Skeletal muscle tissue (tissue), 3 donors: ENCODE measurements at regions not wholly inside any gene's neighbourhood (a gene's known extent, or its start where the extent isn't known, plus 50 kb on each side); places are given as distances from the start of the nearest gene placed in this dataset.

ENCODE experiments used
- H3K27ac ChIP-seq: one replicate; pipeline ENCODE4 v1.7.0; 2013; ENCODE audit warnings: mild to moderate bottlenecking, low read depth, low read length, inconsistent platforms
- H3K27me3 ChIP-seq, 3 donors: one replicate each; pipeline ENCODE4 v1.7.0; 2013; ENCODE audit warnings: low read length in 3 of 3; ENCODE audit not compliant: control insufficient read depth in 3 of 3, insufficient read depth in 3 of 3
- H3K36me3 ChIP-seq, 3 donors: one replicate each; pipeline ENCODE4 v1.7.0; 2013; ENCODE audit warnings: low read length in 3 of 3; ENCODE audit not compliant: control insufficient read depth in 3 of 3, insufficient read depth in 3 of 3
- H3K4me1 ChIP-seq, 3 donors: one replicate each; pipeline ENCODE4 v1.7.0; 2013; ENCODE audit warnings: low read length in 3 of 3, mild to moderate bottlenecking in 3 of 3; ENCODE audit not compliant: control insufficient read depth in 3 of 3, insufficient read depth in 3 of 3
- H3K4me3 ChIP-seq, 3 donors: one replicate each; pipeline ENCODE4 v1.7.0; 2013; ENCODE audit warnings: low read length in 3 of 3
- H3K9ac ChIP-seq, 3 donors: one replicate each; pipeline ENCODE4 v1.7.0; 2013; ENCODE audit warnings: low read length in 3 of 3, mild to moderate bottlenecking in 3 of 3, moderate library complexity in 2 of 3, low read depth in 1 of 3
- H3K9me3 ChIP-seq, 3 donors: one replicate each; pipeline ENCODE4 v1.7.0; 2013; ENCODE audit warnings: low read length in 3 of 3; ENCODE audit not compliant: control insufficient read depth in 3 of 3
- donor health status: Osteomylitis.

GRCh38 chr16:86398622-86399021 is 111.7 kb upstream of the FOXF1 start:
- Histone ChIP-seq H3K27ac (no peak overlapping the region), H3K27me3 (peaks cover 2 to 17% (median 16%) of the 10 kb centered on the region in 3 donors)

DNA sequence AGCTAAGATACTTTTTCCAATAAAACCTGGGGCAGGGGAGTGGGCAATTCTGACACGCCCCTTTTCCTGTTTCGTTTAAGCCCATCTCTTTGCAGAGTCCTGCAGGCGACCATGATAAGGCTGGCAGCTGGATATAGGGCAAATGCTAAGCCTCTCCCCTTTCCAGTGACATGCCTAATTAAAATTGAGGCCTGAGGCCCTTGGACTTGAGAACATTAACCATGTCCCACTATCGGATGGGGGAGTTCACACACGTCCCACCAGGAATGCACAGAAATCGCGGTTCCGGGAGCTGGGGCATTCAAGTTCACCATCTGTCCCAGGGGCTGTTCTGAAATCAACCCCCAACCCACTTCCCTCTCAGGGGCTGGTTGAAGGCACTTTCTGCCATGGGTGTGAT is 109.2 kb upstream of the FOXF1 start:
- H3K27me3 ChIP-seq, result peaks cover 13 to 39% (median 27%) of the 10 kb centered on the region in 3 donors
- H3K4me3 ChIP-seq, result no peak overlapping the region
- no peaks in the 10 kb centered on the region for H3K9me3 ChIP-seq
- no peaks in the 10 kb centered on the region for H3K4me1 ChIP-seq
- H3K36me3 ChIP-seq, result no peaks in the 10 kb centered on the region
- no peak overlapping the region for H3K9ac ChIP-seq
- no peak overlapping the region for H3K27ac ChIP-seq

More at GRCh38 chr16:86398622-86399021, 111.7 kb upstream of the FOXF1 start:
- H3K4me3 ChIP-seq, result no peak overlapping the region
- no peaks in the 10 kb centered on the region for H3K9me3 ChIP-seq
- no peaks in the 10 kb centered on the region for H3K36me3 ChIP-seq
- H3K9ac ChIP-seq, result no peak overlapping the region
- H3K4me1 ChIP-seq, result no peaks in the 10 kb centered on the region

GRCh38 chr16:86403085-86403484 is 107.2 kb upstream of the FOXF1 start:
- peaks cover 17 to 43% (median 37%) of the 10 kb centered on the region in 3 donors for H3K27me3 ChIP-seq
- no peaks in the 10 kb centered on the region for H3K4me1 ChIP-seq
- no peaks in the 10 kb centered on the region for H3K9me3 ChIP-seq
- no peak overlapping the region for H3K27ac ChIP-seq
- no peak overlapping the region for H3K9ac ChIP-seq
- no peaks in the 10 kb centered on the region for H3K36me3 ChIP-seq
- H3K4me3 ChIP-seq, result no peak overlapping the region

GRCh38 chr16:86403541-86404163 is 106.7 kb upstream of the FOXF1 start:
- Histone ChIP-seq H3K9me3 (no peaks in the 10 kb centered on the region), H3K27ac (no peak overlapping the region), H3K36me3 (no peaks in the 10 kb centered on the region), H3K27me3 (peaks cover 19 to 48% (median 37%) of the 10 kb centered on the region in 3 donors), H3K4me1 (no peaks in the 10 kb centered on the region), H3K9ac (no peak overlapping the region), H3K4me3 (no peak overlapping the region)

GRCh38 chr16:86404678-86405077 is 105.6 kb upstream of the FOXF1 start:
- Histone ChIP-seq H3K36me3 (no peaks in the 10 kb centered on the region), H3K4me1 (no peaks in the 10 kb centered on the region), H3K9ac (no peak overlapping the region), H3K27ac (no peak overlapping the region), H3K4me3 (no peak overlapping the region), H3K27me3 (peaks cover 27 to 55% (median 43%) of the 10 kb centered on the region in 3 donors), H3K9me3 (no peaks in the 10 kb centered on the region)

GRCh38 chr16:86405319-86405718 is 105.0 kb upstream of the FOXF1 start:
- Histone ChIP-seq H3K4me1 (no peaks in the 10 kb centered on the region), H3K4me3 (no peak overlapping the region), H3K9ac (no peak overlapping the region), H3K36me3 (no peaks in the 10 kb centered on the region), H3K27ac (no peak overlapping the region), H3K27me3 (peaks cover 28 to 49% (median 37%) of the 10 kb centered on the region in 3 donors), H3K9me3 (peaks cover 0 to 2% (median 0%) of the 10 kb centered on the region in 3 donors)

- H3K9me3 ChIP-seq, result peaks cover 0 to 5% (median under 1%) of the 10 kb centered on the region in 3 donors
- no peak overlapping the region for H3K4me3 ChIP-seq
- no peaks in the 10 kb centered on the region for H3K4me1 ChIP-seq
- H3K9ac ChIP-seq, result no peak overlapping the region
- H3K27me3 ChIP-seq, result peaks cover 28 to 45% (median 37%) of the 10 kb centered on the region in 3 donors
- no peak overlapping the region for H3K27ac ChIP-seq
- H3K36me3 ChIP-seq, result no peaks in the 10 kb centered on the region
Observed at GRCh38 chr16:86406056-86406455, 104.3 kb upstream of the FOXF1 start.

DNA sequence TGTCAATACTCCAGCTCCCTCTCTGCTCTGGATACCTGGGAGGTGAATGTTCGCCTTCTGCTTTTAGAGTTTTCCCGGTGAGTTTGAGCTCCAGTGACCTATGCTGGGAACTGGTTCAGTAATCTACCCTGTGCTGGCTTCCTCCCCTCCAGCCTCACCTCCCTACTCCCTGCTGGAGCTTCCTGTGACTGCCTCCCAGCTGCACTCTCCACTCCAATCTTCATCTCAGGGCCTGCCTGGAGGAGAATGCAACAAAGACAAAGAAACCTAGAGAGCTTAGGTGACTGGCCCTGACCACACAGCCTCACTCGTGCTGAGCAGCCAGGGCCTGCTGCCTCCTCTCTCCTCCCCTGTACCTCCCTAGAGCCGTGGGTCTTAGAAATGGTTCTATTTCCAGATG is 101.6 kb upstream of the FOXF1 start:
- Histone ChIP-seq H3K9ac (no peak overlapping the region), H3K36me3 (no peaks in the 10 kb centered on the region), H3K4me3 (no peak overlapping the region), H3K27me3 (peaks cover 28 to 43% (median 31%) of the 10 kb centered on the region in 3 donors), H3K9me3 (peaks cover 3 to 11% (median 8%) of the 10 kb centered on the region in 3 donors), H3K27ac (no peak overlapping the region), H3K4me1 (no peaks in the 10 kb centered on the region)

DNA sequence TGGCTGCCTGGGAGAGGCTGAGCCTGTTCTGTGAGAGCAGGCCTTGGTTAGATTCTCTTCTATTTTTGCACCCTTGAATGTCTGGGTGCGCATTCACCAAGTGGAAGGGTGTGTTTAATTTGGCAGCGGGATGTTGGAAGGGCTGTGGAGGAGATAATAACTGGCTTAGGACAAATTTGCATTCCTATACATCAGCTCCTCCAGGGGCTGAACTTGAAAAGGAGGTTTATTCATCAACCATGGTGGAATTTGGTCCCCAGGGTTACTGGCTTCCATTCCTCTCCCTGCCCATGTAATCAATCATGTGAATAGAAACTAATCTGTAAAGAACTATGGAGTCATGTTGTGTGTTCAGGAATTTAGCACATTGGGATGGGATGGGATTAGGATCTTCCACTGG is 100.2 kb upstream of the FOXF1 start:
- H3K27me3 ChIP-seq, result peaks cover 23 to 34% (median 26%) of the 10 kb centered on the region in 3 donors
- peaks cover 3 to 11% (median 8%) of the 10 kb centered on the region in 3 donors for H3K9me3 ChIP-seq
- no peak overlapping the region for H3K4me3 ChIP-seq
- H3K36me3 ChIP-seq, result no peaks in the 10 kb centered on the region
- no peak overlapping the region for H3K9ac ChIP-seq
- no peak overlapping the region for H3K27ac ChIP-seq
- no peaks in the 10 kb centered on the region for H3K4me1 ChIP-seq

DNA sequence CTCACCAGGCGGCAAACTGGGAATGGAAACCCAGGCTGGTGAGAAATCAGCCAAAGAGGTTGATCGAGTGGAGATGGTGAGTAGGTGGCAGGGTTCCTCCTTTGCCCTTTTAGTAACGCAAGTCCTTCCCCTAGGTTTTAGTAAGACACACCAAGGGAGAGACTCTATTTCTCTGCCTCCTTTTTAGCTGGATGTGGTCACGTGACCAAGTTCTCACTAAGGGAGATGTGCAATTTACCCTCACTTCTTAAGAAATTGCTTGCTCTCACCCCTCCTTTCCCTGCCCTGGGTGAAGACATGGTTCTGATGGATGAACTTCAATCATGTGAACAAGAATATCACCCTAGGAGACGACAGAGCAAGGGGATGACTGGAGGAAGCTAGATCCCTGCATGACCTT is 99.8 kb upstream of the FOXF1 start:
- Histone ChIP-seq H3K36me3 (no peaks in the 10 kb centered on the region), H3K27ac (no peak overlapping the region)

More for the DNA sequence above, 99.8 kb upstream of the FOXF1 start:
- Histone ChIP-seq H3K4me3 (no peak overlapping the region), H3K9ac (no peak overlapping the region), H3K4me1 (no peaks in the 10 kb centered on the region), H3K9me3 (peaks cover 3 to 11% (median 8%) of the 10 kb centered on the region in 3 donors), H3K27me3 (peaks cover 20 to 31% (median 22%) of the 10 kb centered on the region in 3 donors)
